ENCODE measurements at regions not wholly inside any gene's neighbourhood (a gene's known extent, or its start where the extent isn't known, plus 50 kb on each side); places are given as distances from the start of the nearest gene placed in this dataset.

GRCh38 chr2:129247751-129248150 is 731.7 kb upstream of the RAB6C start:
- Mint-ChIP-seq H3K9me3 (peaks cover 6% of the 10 kb centered on the region), H3K36me3 (ENCODE audit: insufficient read depth) (no peaks in the 10 kb centered on the region), H3K27me3 (ENCODE audit: low read depth) (no peaks in the 10 kb centered on the region), H3K4me1 (ENCODE audit: low read depth) (no peaks in the 10 kb centered on the region), H3K4me3 (no peak overlapping the region)
- DNase-seq (no peak), ATAC-seq (no peak)

DNA sequence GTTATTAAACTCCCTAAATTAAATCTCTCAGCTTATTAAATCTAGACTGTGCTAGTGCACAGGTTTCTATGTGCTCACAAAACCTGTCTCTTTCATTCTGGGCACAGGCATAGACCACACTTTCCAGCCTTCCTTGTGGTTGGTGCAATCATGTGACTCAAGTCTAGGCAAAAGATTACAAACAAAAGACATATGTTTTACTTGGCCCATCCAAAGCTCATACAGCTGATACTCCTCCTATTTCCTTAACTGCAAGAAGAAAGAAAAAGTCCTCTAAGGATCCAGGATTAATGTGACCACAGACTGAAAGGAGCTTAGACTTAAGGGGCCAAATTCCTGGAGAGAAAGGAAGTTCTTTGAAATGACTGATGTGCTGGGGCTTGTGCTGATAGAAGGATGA is 731.3 kb upstream of the RAB6C start:
- DNase-seq (no peak), ATAC-seq (no peak)
- Mint-ChIP-seq H3K27me3 (ENCODE audit: low read depth) (no peaks in the 10 kb centered on the region), H3K4me3 (no peak overlapping the region), H3K9me3 (peaks cover 6% of the 10 kb centered on the region), H3K4me1 (ENCODE audit: low read depth) (no peaks in the 10 kb centered on the region), H3K36me3 (ENCODE audit: insufficient read depth) (no peaks in the 10 kb centered on the region)

GRCh38 chr2:129252781-129253460 is 726.5 kb upstream of the RAB6C start:
- H3K4me3 Mint-ChIP-seq, result no peak overlapping the region
- H3K27me3 Mint-ChIP-seq (ENCODE audit: low read depth), result no peaks in the 10 kb centered on the region
- H3K36me3 Mint-ChIP-seq (ENCODE audit: insufficient read depth), result no peaks in the 10 kb centered on the region
- ATAC-seq (no peak), DNase-seq (no peak)
- peaks cover 6% of the 10 kb centered on the region for H3K9me3 Mint-ChIP-seq
- H3K4me1 Mint-ChIP-seq (ENCODE audit: low read depth), result no peaks in the 10 kb centered on the region

DNA sequence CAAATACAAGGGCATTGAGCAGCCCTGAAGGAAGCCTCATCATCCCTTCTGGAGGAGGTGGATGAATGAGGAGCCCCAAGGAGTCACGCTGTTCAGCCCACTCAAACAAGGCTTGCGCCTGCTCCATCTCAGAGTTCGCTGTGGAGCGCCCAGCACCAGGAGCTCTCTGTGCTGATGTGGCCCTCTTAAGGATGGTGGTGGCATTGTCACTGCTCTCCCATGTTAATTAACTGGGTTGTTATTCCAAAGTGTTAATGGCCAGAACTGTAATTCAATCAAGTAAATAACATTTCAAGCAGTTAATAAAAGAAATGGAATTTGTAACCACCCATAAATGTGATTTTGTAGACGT is 726.0 kb upstream of the RAB6C start:
- no peak overlapping the region for H3K4me3 Mint-ChIP-seq
- no peaks in the 10 kb centered on the region for H3K27me3 Mint-ChIP-seq (ENCODE audit: low read depth)
- ATAC-seq (no peak), DNase-seq (no peak)
- H3K36me3 Mint-ChIP-seq (ENCODE audit: insufficient read depth), result no peaks in the 10 kb centered on the region
- peaks cover 11% of the 10 kb centered on the region for H3K9me3 Mint-ChIP-seq
- H3K4me1 Mint-ChIP-seq (ENCODE audit: low read depth), result no peaks in the 10 kb centered on the region

- H3K9me3 Mint-ChIP-seq, result peaks cover 20% of the 10 kb centered on the region
- no peaks in the 10 kb centered on the region for H3K36me3 Mint-ChIP-seq (ENCODE audit: insufficient read depth)
- no peak overlapping the region for H3K4me3 Mint-ChIP-seq
- H3K4me1 Mint-ChIP-seq (ENCODE audit: low read depth), result no peaks in the 10 kb centered on the region
- ATAC-seq (no peak), DNase-seq (no peak)
- no peaks in the 10 kb centered on the region for H3K27me3 Mint-ChIP-seq (ENCODE audit: low read depth)
Measured at GRCh38 chr2:129254718-129255117, 724.7 kb upstream of the RAB6C start.

DNA sequence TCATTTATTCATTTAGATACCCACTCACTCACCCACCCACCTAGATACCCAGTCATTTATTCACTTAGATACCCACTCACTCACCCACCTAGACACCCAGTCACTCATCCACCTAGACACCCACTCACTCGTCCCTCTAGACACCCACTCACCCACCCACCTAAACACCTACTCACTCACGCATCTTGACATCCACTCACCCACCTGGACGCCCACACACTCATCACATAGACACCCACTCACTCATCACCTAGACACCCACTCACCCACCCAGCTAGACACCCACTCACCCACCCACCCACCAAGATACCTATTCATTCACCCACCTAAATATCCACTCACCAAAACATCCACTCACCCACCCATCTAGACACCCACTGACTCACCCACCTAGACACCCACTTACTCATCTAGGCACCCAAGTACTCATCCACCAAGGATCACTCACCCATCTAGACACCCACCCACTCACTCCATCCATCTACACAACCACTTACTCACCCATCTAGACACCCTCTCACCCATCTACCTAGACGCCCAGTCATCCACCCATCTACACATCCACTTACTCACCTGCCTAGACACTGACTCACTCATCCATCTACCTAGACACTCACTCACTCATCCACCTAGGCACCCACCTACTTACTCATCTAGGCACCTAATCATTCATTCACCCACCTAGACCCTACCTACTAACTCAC is 723.7 kb upstream of the RAB6C start:
- H3K27me3 Mint-ChIP-seq (ENCODE audit: low read depth), result no peaks in the 10 kb centered on the region
- no peak overlapping the region for H3K4me3 Mint-ChIP-seq
- no peaks in the 10 kb centered on the region for H3K4me1 Mint-ChIP-seq (ENCODE audit: low read depth)
- no peak for ATAC-seq
- no peaks in the 10 kb centered on the region for H3K36me3 Mint-ChIP-seq (ENCODE audit: insufficient read depth)
- H3K9me3 Mint-ChIP-seq, result peaks cover 20% of the 10 kb centered on the region
- DNase-seq, result no peak

DNA sequence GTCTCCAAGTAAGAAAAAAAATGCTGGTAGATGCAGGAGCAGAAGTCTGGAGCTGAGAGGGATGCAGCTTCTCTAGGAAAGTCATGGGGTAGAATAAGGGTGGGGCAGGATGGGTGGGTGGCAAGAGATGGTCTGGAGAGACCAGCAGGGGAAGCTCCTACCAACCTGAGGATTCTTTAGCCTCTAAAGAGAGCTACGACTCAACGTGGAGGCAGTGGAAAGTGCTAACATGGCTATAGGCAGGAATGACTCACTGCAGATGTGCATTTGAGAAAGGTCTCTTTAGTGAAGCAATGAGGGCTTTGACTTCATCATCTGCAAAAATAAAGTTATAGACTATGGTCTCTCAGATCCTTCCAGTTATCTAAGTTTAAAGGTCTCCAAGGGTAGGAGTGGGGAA is 722.8 kb upstream of the RAB6C start:
- Mint-ChIP-seq H3K36me3 (ENCODE audit: insufficient read depth) (no peaks in the 10 kb centered on the region), H3K9me3 (peaks cover 20% of the 10 kb centered on the region), H3K4me1 (ENCODE audit: low read depth) (no peaks in the 10 kb centered on the region), H3K4me3 (no peak overlapping the region), H3K27me3 (ENCODE audit: low read depth) (no peaks in the 10 kb centered on the region)
- no peak for ATAC-seq
- DNase-seq, result no peak

DNA sequence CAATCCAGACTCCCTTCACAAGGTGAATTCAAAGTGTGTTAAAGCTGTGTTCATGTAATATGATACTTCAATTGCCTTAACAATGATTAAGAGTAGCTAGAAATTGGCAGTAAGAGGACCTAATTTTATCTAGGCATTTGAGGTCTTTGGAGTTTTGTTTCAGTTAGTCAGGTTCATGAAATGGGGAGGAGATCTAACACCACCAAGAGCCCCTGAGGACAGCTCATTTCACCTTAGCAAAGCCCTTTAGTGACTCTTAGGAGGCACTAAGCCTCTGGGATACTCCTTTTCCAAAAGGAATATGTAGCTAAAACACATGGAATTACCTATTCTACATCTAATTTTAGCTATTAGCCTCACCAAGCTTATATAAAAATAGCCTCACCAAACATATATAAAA is 716.5 kb upstream of the RAB6C start:
- ATAC-seq (no peak), DNase-seq (no peak)
- no peaks in the 10 kb centered on the region for H3K4me1 Mint-ChIP-seq (ENCODE audit: low read depth)
- peaks cover 2% of the 10 kb centered on the region for H3K27me3 Mint-ChIP-seq (ENCODE audit: low read depth)
- H3K4me3 Mint-ChIP-seq, result no peak overlapping the region
- peaks cover 31% of the 10 kb centered on the region for H3K9me3 Mint-ChIP-seq
- no peaks in the 10 kb centered on the region for H3K36me3 Mint-ChIP-seq (ENCODE audit: insufficient read depth)

DNA sequence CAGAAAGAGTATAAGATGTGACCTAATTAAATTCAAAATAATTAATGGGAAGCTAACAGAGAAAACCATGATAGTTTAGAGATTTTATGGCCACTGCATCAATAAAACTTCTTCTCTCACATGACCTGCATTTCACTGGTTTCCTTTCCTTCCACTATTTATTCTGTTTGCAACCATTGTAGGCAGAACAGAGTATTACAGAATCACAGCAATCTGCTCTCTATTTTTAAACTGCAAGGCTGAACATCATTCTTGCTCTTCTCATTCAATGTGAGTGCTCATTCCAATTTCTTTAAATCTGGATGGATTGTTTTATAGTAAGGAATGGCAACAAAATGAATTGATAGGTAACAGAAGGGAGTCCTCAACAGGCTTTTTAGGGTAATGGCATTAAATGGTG is 715.5 kb upstream of the RAB6C start:
- ATAC-seq (no peak), DNase-seq (no peak)
- H3K27me3 Mint-ChIP-seq (ENCODE audit: low read depth), result peaks cover 2% of the 10 kb centered on the region
- no peaks in the 10 kb centered on the region for H3K36me3 Mint-ChIP-seq (ENCODE audit: insufficient read depth)
- H3K4me3 Mint-ChIP-seq, result no peak overlapping the region
- peaks cover 27% of the 10 kb centered on the region for H3K9me3 Mint-ChIP-seq
- no peaks in the 10 kb centered on the region for H3K4me1 Mint-ChIP-seq (ENCODE audit: low read depth)

- H3K9me3 Mint-ChIP-seq, result peaks cover 28% of the 10 kb centered on the region
- ATAC-seq (no peak), DNase-seq (no peak)
- H3K4me3 Mint-ChIP-seq, result no peak overlapping the region
- peaks cover 2% of the 10 kb centered on the region for H3K27me3 Mint-ChIP-seq (ENCODE audit: low read depth)
- no peaks in the 10 kb centered on the region for H3K4me1 Mint-ChIP-seq (ENCODE audit: low read depth)
- no peaks in the 10 kb centered on the region for H3K36me3 Mint-ChIP-seq (ENCODE audit: insufficient read depth)
Measured at GRCh38 chr2:129267559-129267958, 711.9 kb upstream of the RAB6C start.

DNA sequence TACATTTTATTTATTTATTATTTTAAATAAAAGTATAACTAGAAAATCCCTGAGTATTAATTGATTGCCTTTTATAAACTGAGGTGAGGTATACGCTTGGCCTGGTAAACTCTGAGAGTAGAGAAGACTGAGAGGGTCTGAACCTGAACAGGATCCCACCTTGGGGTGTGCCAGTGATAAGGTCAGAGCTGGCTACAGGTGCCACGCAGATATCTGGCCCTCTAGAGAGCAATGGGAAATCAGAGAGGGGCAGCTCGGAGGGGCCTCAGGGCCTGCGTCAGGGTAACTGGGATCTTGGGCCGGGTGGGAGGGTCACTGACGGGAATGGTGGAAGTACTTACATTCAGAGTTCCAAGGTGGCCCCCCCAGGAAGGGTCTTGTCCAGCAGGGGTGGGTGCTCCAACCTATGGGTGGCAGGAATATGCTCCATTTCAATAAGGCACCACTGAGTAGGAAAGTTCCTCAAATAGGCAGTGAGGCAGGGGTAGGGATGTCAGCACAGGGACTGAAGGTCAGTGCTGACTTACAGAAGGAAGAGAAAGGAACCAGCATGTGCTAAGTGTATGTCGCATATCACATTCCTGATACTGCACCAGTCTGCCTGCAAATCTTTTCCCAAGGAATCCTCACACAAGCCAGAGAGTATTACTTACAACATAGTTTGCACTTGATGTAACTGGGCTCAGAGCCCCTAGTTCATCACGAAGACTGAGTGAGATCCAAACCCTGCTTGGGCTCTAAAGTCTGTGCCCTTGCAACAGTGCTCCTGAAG is 706.0 kb upstream of the RAB6C start:
- no peak for ATAC-seq
- Mint-ChIP-seq H3K4me3 (no peak overlapping the region), H3K36me3 (ENCODE audit: insufficient read depth) (no peaks in the 10 kb centered on the region), H3K4me1 (ENCODE audit: low read depth) (no peaks in the 10 kb centered on the region), H3K9me3 (peaks cover 13% of the 10 kb centered on the region), H3K27me3 (ENCODE audit: low read depth) (no peaks in the 10 kb centered on the region)
- DNase-seq, result no peak

GRCh38 chr2:129274038-129274415 is 705.4 kb upstream of the RAB6C start:
- Mint-ChIP-seq H3K4me1 (ENCODE audit: low read depth) (no peaks in the 10 kb centered on the region), H3K9me3 (peaks cover 14% of the 10 kb centered on the region), H3K36me3 (ENCODE audit: insufficient read depth) (no peaks in the 10 kb centered on the region), H3K27me3 (ENCODE audit: low read depth) (no peaks in the 10 kb centered on the region), H3K4me3 (no peak overlapping the region)
- DNase-seq, result no peak
- no peak for ATAC-seq

DNA sequence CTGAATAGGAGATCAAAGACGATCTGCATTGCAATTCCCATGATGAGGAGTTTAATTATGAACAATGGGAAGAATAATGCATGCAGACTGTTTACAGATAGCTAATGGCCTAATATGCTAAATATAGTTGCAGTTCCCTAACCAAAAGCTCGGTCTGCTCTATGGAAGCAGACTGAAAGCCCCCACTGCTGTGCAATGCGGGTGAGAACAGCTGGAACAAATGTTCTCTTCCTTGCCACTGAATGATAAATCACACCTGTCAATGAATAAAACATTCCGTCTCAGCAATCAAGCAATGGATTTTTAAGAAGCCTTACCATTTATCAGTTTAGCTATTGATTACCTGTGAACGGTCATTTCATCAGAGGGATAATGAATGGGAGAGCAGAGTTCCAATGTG is 704.5 kb upstream of the RAB6C start:
- no peak for ATAC-seq
- peaks cover 22% of the 10 kb centered on the region for H3K9me3 Mint-ChIP-seq

DNA sequence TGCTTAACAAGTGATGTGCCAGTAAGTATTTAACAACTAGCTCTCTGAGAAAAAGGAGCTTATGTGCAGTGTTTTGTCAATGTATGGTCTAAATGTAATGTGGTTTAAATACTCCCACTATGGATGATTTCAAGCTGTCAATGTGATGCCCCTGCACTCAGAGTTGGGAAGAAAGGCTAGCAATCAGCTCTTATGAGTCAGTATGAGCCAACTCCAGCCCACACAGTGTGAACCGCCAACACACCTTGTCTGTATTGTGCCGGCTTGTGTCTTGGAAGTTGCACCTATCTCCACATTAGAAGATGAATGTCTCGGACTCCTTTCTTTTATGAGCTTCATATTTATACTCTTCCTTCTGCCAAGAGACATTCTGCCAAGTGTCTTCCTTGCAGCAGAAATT is 703.8 kb upstream of the RAB6C start:
- ATAC-seq (no peak), DNase-seq (no peak)
- Mint-ChIP-seq H3K9me3 (peaks cover 16% of the 10 kb centered on the region), H3K27me3 (ENCODE audit: low read depth) (no peaks in the 10 kb centered on the region), H3K4me3 (no peak overlapping the region), H3K4me1 (ENCODE audit: low read depth) (no peaks in the 10 kb centered on the region), H3K36me3 (ENCODE audit: insufficient read depth) (no peaks in the 10 kb centered on the region)

More for the DNA sequence above, 704.5 kb upstream of the RAB6C start:
- no peaks in the 10 kb centered on the region for H3K36me3 Mint-ChIP-seq (ENCODE audit: insufficient read depth)
- no peaks in the 10 kb centered on the region for H3K27me3 Mint-ChIP-seq (ENCODE audit: low read depth)
- no peak overlapping the region for H3K4me3 Mint-ChIP-seq
- no peaks in the 10 kb centered on the region for H3K4me1 Mint-ChIP-seq (ENCODE audit: low read depth)
- no peak for DNase-seq

Measured in activated T-cell treated with anti-CD3 and anti-CD28 coated beads, Interleukin-2, amount 50 U/mL, for 4 hours (primary cell).